Spinal cord (tissue), 9 donors: ENCODE measurements at regions not wholly inside any gene's neighbourhood (a gene's known extent, or its start where the extent isn't known, plus 50 kb on each side); places are given as distances from the start of the nearest gene placed in this dataset.

Experiments used
- DNase-seq, 6 donors: peaks; one replicate each; pipeline versions ENCODE4 v3.0.0 to v3.0.0-alpha.2; 2013 to 2015; ENCODE audit warnings: low spot score in 6 of 6, low read depth in 4 of 6
- H3K27ac ChIP-seq: one replicate; pipeline ENCODE4 v1.5.1; 2013; ENCODE audit warnings: low read depth, low read length, control low read depth
- H3K27me3 ChIP-seq: one replicate; pipeline ENCODE4 v1.6.1; 2013; ENCODE audit warnings: low read length; ENCODE audit not compliant: control insufficient read depth, insufficient read depth
- H3K36me3 ChIP-seq: one replicate; pipeline ENCODE4 v1.6.1; 2013; ENCODE audit warnings: low read length; ENCODE audit not compliant: control insufficient read depth, insufficient read depth
- H3K4me1 ChIP-seq: one replicate; pipeline ENCODE4 v1.6.1; 2013; ENCODE audit warnings: low read length; ENCODE audit not compliant: control insufficient read depth, insufficient read depth
- H3K4me3 ChIP-seq: one replicate; pipeline ENCODE4 v1.5.1; 2013; ENCODE audit warnings: low read depth, low read length, control low read depth
- H3K9me3 ChIP-seq: one replicate; pipeline ENCODE4 v1.6.1; 2013; ENCODE audit warnings: low read length; ENCODE audit not compliant: control insufficient read depth, insufficient read depth
- WGBS: methylation state at CpG from one replicate; pipeline ENCODE4 v1.1.5; 2013; ENCODE audit warnings: missing lambda C conversion rate; ENCODE audit not compliant: insufficient coverage; 5-methylcytosine and 5-hydroxymethylcytosine counted together
- donor health status: healthy.

DNA sequence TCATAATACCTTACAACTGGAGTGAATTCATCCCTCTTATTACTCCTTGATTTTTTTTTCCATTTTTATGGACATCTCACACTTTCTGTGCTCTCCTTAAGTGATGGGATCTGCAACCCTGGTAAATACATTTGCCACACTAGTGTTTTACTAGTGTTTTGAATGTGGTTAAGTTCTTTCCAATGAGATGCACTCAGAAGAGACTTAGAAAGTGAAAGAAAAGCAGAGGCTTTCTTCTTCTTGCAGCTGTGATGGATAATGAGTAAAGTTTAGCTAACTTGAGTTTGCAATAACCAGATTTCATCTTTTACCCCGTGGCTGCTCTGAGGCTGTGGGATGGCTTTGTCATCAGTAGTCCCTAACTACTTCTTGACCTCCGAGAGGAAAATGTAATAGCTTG is 1248.4 kb downstream of the NSUN3 start:
- peaks cover 5% of the 10 kb centered on the region for H3K9me3 ChIP-seq
- no peaks in the 10 kb centered on the region for H3K27me3 ChIP-seq
- H3K36me3 ChIP-seq, result no peaks in the 10 kb centered on the region
- WGBS, result 33% methylated on average over 2 of the region's 2 CpGs
- DNase-seq, result no peak
- no peak overlapping the region for H3K27ac ChIP-seq
- H3K4me1 ChIP-seq, result no peaks in the 10 kb centered on the region
- no peak overlapping the region for H3K4me3 ChIP-seq

DNA sequence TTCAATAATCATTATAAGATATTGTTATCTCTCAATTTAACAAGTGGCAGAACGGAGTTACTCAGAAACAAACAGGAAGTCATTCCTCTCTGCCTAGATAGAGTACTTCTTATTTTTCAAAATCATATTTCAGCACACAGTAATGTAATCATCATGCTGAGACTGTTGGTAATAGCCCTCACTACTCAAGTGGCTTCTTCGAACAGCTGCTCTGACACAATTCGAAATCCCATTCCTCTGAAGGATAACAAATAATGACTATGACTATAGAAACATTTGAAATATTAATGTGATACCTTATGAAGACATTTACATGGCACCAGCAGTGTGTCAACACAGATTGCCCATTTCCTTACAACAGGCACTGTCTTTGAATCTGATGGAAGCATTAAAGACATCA is 1249.8 kb downstream of the NSUN3 start:
- Histone ChIP-seq H3K4me3 (no peak overlapping the region), H3K36me3 (no peaks in the 10 kb centered on the region), H3K4me1 (no peaks in the 10 kb centered on the region), H3K27ac (no peak overlapping the region), H3K9me3 (peaks cover 5% of the 10 kb centered on the region), H3K27me3 (no peaks in the 10 kb centered on the region)
- WGBS, result 100% methylated on average over 1 of the region's 3 CpGs
- DNase-seq, result peak in 2 of 6 donors; percentile 1 to 9

DNA sequence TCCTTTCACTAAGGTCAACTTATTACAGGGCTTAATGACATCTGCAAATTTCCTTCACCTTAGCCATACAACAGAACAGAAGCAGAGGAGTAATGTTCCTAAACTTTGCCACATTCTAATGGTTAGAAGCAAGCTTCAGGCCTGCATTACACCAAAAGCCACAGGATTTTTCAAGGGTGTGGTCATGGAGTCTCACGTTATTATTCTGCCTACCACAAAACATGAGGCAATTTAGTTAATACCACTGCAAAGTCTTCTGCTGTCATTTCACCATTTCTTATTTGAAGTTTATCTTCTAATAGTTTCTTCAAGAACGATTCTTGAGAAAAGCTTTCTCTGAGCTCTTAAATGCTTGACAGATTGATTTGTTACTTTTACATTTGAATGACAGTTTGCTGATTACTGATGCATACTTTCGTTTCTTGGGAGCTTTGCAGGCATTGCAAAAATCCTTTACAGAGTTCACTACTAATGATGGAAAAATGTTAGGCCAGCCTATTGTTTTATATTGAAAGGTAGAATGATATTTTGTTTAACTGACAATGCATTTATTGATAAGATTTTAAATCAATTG is 1257.1 kb downstream of the NSUN3 start:
- no CpG with 5 or more reads among the region's 3 CpGs for WGBS
- Histone ChIP-seq H3K4me3 (no peak overlapping the region), H3K9me3 (peaks cover 2% of the 10 kb centered on the region), H3K27ac (no peak overlapping the region), H3K4me1 (no peaks in the 10 kb centered on the region), H3K27me3 (no peaks in the 10 kb centered on the region), H3K36me3 (no peaks in the 10 kb centered on the region)
- DNase-seq, result no peak

DNA sequence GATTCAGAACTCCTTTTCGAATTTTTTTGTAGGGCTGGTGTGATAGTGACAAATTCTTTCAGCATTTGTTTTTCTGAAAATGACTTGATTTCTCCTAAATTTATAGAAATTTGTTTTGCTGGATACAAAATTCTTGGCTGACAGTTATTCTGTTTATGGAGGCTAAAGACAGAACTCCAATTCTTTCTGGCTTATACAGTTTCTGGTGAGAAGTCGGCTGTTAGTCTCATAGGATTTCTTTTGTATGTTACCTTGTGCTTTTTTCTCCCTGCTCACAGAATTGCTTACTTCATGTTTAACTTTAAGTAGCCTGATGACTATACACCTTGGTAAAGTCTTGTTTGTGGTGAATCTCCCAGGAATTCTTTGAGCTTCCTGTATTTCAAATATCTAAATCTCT is 1264.6 kb downstream of the NSUN3 start:
- Histone ChIP-seq H3K27ac (no peak overlapping the region), H3K36me3 (no peaks in the 10 kb centered on the region), H3K4me3 (no peak overlapping the region), H3K9me3 (no peaks in the 10 kb centered on the region), H3K27me3 (no peaks in the 10 kb centered on the region), H3K4me1 (no peaks in the 10 kb centered on the region)
- WGBS, result no CpG with 5 or more reads among the region's 2 CpGs
- DNase-seq, result no peak

DNA sequence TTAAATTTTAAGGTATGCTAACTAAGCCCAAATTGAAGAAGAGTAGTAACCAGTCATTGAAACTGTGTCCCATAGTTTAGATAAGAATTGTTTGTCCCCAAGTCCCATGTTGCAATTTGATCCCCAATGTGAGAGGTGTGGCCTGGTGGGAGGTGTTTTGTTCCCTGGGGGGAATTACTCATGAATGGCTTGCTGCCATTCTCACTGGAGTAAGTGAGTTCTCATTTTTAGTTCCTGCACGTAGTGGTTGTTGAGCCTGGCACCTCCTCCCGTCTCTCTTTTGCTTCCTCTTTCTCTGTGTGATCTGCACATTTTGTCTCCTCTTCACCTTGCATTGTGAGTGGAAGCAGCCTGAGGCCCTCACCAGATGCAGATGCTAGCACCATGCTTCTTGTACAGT is 1271.0 kb downstream of the NSUN3 start:
- no peaks in the 10 kb centered on the region for H3K4me1 ChIP-seq
- DNase-seq, result no peak
- no peaks in the 10 kb centered on the region for H3K36me3 ChIP-seq
- no peaks in the 10 kb centered on the region for H3K27me3 ChIP-seq
- no peaks in the 10 kb centered on the region for H3K9me3 ChIP-seq
- no peak overlapping the region for H3K4me3 ChIP-seq
- 75% methylated on average over 2 of the region's 2 CpGs for WGBS
- no peak overlapping the region for H3K27ac ChIP-seq

DNA sequence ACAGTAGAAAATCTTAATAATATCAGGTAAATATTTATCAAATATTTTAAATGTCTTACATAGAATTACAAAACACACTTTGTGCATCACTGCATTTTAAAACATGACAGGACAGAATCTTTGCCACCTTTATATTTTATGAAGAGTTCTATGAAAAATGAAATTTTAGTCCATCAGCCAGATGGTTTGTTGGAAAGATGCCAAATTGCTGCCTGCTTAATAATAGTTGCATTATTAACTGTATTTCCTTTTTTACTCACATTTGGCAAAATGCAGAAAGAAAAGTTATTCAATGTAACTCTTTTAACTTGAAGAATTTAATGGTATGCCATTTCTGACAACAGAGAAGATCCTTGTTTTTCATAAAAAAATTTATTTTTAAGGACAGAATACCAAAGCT is 1271.6 kb downstream of the NSUN3 start:
- Histone ChIP-seq H3K4me1 (no peaks in the 10 kb centered on the region), H3K27ac (no peak overlapping the region), H3K27me3 (no peaks in the 10 kb centered on the region), H3K4me3 (no peak overlapping the region), H3K9me3 (no peaks in the 10 kb centered on the region), H3K36me3 (no peaks in the 10 kb centered on the region)
- DNase-seq, result no peak

DNA sequence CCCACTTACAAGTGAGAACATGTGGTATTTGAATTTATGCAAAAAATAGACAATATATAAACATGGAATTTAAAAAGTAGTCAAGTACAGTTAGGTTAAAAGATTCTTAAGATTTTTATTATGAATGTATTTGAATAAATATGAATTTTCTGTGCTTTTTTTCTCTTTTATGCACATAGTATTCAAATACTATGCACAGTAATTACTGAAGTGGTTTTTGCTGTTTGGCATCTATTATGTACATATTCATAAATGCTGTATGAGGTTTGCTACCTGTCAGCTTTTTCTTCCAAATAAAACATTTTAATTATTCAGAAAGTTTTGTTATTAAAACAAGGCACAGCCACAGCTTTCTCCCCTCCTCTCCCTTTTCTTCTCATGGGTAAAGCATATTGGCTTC is 1272.7 kb downstream of the NSUN3 start:
- no peak for DNase-seq
- Histone ChIP-seq H3K27me3 (no peaks in the 10 kb centered on the region), H3K4me1 (no peaks in the 10 kb centered on the region), H3K4me3 (no peak overlapping the region), H3K9me3 (no peaks in the 10 kb centered on the region), H3K36me3 (no peaks in the 10 kb centered on the region), H3K27ac (no peak overlapping the region)

DNA sequence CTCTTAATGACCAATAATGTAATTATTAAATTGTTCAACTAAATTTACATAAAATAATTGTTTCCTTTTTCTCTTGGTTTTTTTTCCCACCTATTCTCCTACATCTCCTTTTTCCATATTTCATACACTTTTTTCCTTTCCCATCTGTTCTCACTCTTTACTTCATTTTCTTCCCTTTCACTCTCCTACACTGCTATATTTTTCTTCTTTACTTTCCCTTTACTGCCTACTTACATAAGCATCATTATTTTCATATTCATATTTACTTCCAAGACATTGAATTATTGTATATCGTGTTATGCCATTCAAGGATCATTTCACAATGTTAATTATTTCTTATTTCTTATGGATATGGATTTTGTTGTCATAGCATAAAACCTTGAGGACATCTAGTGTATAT is 1275.6 kb downstream of the NSUN3 start:
- Histone ChIP-seq H3K9me3 (no peaks in the 10 kb centered on the region), H3K4me3 (no peak overlapping the region), H3K27me3 (no peaks in the 10 kb centered on the region), H3K4me1 (no peaks in the 10 kb centered on the region), H3K27ac (no peak overlapping the region), H3K36me3 (no peaks in the 10 kb centered on the region)
- no peak for DNase-seq
- WGBS, result no CpG with 5 or more reads among the region's 1 CpG

DNA sequence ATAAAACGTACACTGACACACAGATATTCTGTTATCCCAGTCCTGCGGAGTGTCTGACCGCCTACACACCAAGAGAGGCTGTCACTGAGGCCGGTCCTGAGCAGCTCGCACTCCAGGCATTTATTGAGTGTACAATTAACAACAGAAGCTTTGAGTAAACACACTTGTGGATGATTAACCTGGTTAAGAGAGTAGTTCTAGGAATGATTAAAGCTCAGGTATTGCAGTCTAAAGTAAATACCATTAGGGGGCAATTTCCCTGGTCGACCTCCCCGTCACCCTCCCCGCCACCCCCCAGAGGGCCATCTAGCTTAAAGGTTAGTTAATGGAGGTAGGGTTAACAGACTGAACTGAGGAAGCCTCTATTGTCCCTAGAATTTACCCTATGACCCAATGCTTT is 1278.5 kb downstream of the NSUN3 start:
- Histone ChIP-seq H3K27ac (no peak overlapping the region), H3K4me1 (no peaks in the 10 kb centered on the region), H3K36me3 (no peaks in the 10 kb centered on the region), H3K27me3 (no peaks in the 10 kb centered on the region), H3K4me3 (no peak overlapping the region), H3K9me3 (no peaks in the 10 kb centered on the region)
- WGBS, result 51% methylated on average over 4 of the region's 8 CpGs
- no peak for DNase-seq

DNA sequence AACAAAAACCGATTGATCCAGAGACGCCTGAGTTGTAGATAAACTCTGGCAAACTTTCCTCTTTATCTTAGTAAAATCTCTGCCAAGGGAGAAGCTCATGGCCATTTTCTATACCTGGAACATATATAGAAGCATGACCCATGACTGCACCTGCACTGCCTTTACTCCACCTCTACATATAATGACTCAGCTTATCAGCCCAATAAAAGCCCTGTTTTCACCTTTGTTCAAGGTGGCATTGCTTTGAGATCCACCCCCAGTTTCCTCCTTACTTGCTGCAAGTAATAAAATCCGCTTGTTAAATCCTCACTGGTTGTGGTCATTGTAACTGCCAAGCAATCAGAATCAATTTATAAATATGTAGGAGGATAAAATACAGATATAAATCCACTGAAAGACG is 1280.4 kb downstream of the NSUN3 start:
- 75% methylated on average over 2 of the region's 4 CpGs for WGBS
- no peaks in the 10 kb centered on the region for H3K4me1 ChIP-seq
- H3K36me3 ChIP-seq, result no peaks in the 10 kb centered on the region
- H3K27ac ChIP-seq, result no peak overlapping the region
- H3K9me3 ChIP-seq, result no peaks in the 10 kb centered on the region
- no peaks in the 10 kb centered on the region for H3K27me3 ChIP-seq
- DNase-seq, result no peak
- H3K4me3 ChIP-seq, result no peak overlapping the region
